ENCODE measurements at regions not wholly inside any gene's neighbourhood (a gene's known extent, or its start where the extent isn't known, plus 50 kb on each side); places are given as distances from the start of the nearest gene placed in this dataset.

GRCh38 chr2:8249141-8249540, 432.7 kb upstream of the ID2 start:
- H3K4me1 ChIP-seq (ENCODE audit: insufficient read depth, low read length) = no peaks in the 10 kb centered on the region
- no peak overlapping the region for H2BK20ac ChIP-seq (ENCODE audit: low read depth, low read length, poor library complexity, severe bottlenecking)
- Mint-ChIP-seq H3K9me3 (peaks cover 30 to 34% of the 10 kb centered on the region in 2 experiments), H3K4me1 (peaks cover 11 to 15% of the 10 kb centered on the region in 2 experiments), H3K36me3 (ENCODE audit: insufficient read depth in 1 of 3, low read depth in 3 of 3) (peaks cover 13 to 32% (median 22%) of the 10 kb centered on the region in 3 experiments), H3K27me3 (ENCODE audit: low read depth) (peaks cover 3% of the 10 kb centered on the region), H3K4me3 (no peak overlapping the region), H3K27ac (no peak overlapping the region)
- no peak overlapping the region for H2BK120ac ChIP-seq (ENCODE audit: low read depth, low read length, poor library complexity, severe bottlenecking)
- no peak overlapping the region for H3K14ac ChIP-seq (ENCODE audit: insufficient read depth, low read length)
- no peak overlapping the region for H3K27ac ChIP-seq (ENCODE audit: insufficient read length, low read depth, low read length)
- H2BK5ac ChIP-seq (ENCODE audit: insufficient read length, low read length) = no peak overlapping the region
- H3K79me1 ChIP-seq (ENCODE audit: insufficient read depth, low read depth, low read length, poor library complexity, severe bottlenecking) = no peaks in the 10 kb centered on the region
- no peak overlapping the region for H4K8ac ChIP-seq (replicated peaks; ENCODE audit: insufficient read length, low read depth, low read length)
- no peak overlapping the region for H4K5ac ChIP-seq (ENCODE audit: insufficient read length, low read depth, low read length)
- peak; percentile 15 for DNase-seq
- no peak for TF ChIP-seq CTCF (conservative IDR thresholded peaks at IDR 0.05)
- no peak overlapping the region for H3K9ac ChIP-seq (ENCODE audit: extremely low read depth, insufficient read length, low read length)
- no peaks in the 10 kb centered on the region for H3K9me3 ChIP-seq (ENCODE audit: control insufficient read depth, low read depth, low read length)
- no peak overlapping the region for H2AFZ ChIP-seq (ENCODE audit: low read length)
- H4K20me1 ChIP-seq (ENCODE audit: control insufficient read depth, insufficient read depth, insufficient read length) = no peaks in the 10 kb centered on the region
- no peak overlapping the region for H2AK5ac ChIP-seq (ENCODE audit: insufficient read length, low read length)
- no peak overlapping the region for H3K56ac ChIP-seq (ENCODE audit: insufficient read length, low read depth, low read length)
- WGBS (ENCODE audit: extremely low coverage, insufficient read length, low lambda C conversion rate) = no CpG with 5 or more reads among the region's 14 CpGs
- H3K18ac ChIP-seq (ENCODE audit: insufficient read length, low read depth, low read length) = no peak overlapping the region
- H3K23me2 ChIP-seq (ENCODE audit: insufficient read length, low read depth, low read length, poor library complexity, severe bottlenecking) = no peaks in the 10 kb centered on the region
- no peak overlapping the region for H3K4me2 ChIP-seq (ENCODE audit: insufficient read depth, insufficient read length, low read length)
- no peaks in the 10 kb centered on the region for H3K79me2 ChIP-seq (ENCODE audit: insufficient read depth, low read length)
- no peak overlapping the region for H3K4ac ChIP-seq (ENCODE audit: low read depth, low read length)
- H3K27me3 ChIP-seq (ENCODE audit: insufficient read depth, low read length) = no peaks in the 10 kb centered on the region
- H3T11ph ChIP-seq (ENCODE audit: low read length) = no peak overlapping the region
- H2BK15ac ChIP-seq (ENCODE audit: low read depth, low read length) = no peak overlapping the region
- no peak overlapping the region for H4K91ac ChIP-seq (ENCODE audit: insufficient read length, low read depth, low read length)
- no peak overlapping the region for H2BK12ac ChIP-seq (ENCODE audit: insufficient read length, low read depth, low read length)
- H3K23ac ChIP-seq (ENCODE audit: insufficient read length, low read depth, low read length) = no peak overlapping the region

Data from H9 (cell line).